ENCODE measurements at regions not wholly inside any gene's neighbourhood (a gene's known extent, or its start where the extent isn't known, plus 50 kb on each side); places are given as distances from the start of the nearest gene placed in this dataset.

DNA sequence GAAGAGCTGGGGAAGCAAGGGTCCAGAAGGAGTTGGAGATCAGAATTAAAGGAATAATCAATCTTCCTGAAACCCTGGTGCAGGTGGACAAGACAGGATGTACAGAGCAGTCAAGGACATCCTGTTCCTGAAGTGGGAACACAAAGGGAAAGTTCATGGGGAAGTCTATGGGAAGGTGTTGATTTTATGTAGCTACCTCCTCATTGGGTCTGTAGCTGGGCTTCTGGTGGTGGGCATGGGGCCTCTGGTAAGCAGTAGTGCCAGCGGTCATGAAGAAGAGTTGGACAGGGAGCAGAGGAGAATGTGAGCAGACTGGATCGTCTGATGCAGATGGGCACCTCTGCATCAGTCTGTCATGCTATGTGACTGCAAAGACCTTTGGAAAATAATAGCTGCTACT, 75.7 kb upstream of the PPM1H start:
- Histone ChIP-seq H3K4me3 (ENCODE audit: low read depth, low read length) (no peak overlapping the region), H3K36me3 (ENCODE audit: control insufficient read depth, insufficient read depth, low read length) (no peaks in the 10 kb centered on the region), H3K27me3 (ENCODE audit: control insufficient read depth, insufficient read depth, low read length) (peaks cover 2% of the 10 kb centered on the region; the same call in 1 of the 2 replicates)
- ChIA-PET POLR2A (no interaction called here), CTCF (interaction anchor here (0.8 kb wide), 1 partner anchor 76 kb away, joined by 3 read pairs; no protein-coding TSS in a partner anchor)
- no peak for DNase-seq (ENCODE audit: low read depth)
- TF ChIP-seq CTCF (IDR thresholded peaks at IDR 0.05; ENCODE audit: insufficient read depth, low read depth, low read length), result no peak

DNA sequence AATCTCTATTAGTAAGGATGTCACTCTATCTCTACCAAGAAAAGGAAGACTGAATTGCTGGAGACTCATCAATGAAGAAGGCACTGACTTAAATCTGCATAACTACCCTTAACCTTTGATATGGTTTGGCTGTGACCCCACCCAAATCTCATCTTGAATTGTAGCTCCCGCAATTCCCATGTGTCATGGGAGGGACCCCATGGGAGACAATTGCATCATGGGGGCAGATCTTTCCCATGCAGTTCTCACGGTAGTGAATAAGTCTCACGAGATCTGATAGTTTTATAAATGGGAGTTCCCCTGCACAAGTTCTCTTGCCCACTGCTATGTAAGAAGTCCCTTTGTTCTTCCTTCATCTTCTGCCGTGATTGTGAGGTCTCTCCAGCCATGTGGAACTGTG, 73.4 kb upstream of the PPM1H start:
- H3K4me3 ChIP-seq (ENCODE audit: low read depth, low read length), result no peak overlapping the region
- ChIA-PET POLR2A (no interaction called here), CTCF (no interaction called here)
- no peaks in the 10 kb centered on the region for H3K36me3 ChIP-seq (ENCODE audit: control insufficient read depth, insufficient read depth, low read length)
- peaks cover 2% of the 10 kb centered on the region; the same call in 1 of the 2 replicates for H3K27me3 ChIP-seq (ENCODE audit: control insufficient read depth, insufficient read depth, low read length)
- no peak for TF ChIP-seq CTCF (IDR thresholded peaks at IDR 0.05; ENCODE audit: insufficient read depth, low read depth, low read length)
- no peak for DNase-seq (ENCODE audit: low read depth)

DNA sequence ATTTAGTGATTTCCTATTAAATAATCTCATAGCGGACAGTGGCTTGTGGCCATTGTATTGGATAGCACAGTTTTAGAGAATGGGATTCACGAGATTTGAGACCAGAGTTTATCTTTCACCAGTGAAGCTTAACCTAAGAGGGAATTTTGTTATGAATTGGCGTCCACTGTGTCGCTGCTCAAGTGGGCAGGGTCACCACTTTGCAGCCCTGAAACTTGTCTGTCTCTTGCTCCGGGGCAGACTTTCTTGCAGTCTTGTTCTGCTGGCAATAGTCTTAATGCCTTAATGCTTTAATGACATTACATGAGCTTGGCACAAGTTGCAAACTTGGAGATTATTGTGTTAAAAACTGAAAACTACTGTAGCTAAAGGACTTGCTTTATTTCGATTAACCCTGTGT, 72.8 kb upstream of the PPM1H start:
- no peak for TF ChIP-seq CTCF (IDR thresholded peaks at IDR 0.05; ENCODE audit: insufficient read depth, low read depth, low read length)
- no peaks in the 10 kb centered on the region for H3K36me3 ChIP-seq (ENCODE audit: control insufficient read depth, insufficient read depth, low read length)
- ChIA-PET CTCF (no interaction called here), POLR2A (no interaction called here)
- peaks cover 2% of the 10 kb centered on the region; the same call in 1 of the 2 replicates for H3K27me3 ChIP-seq (ENCODE audit: control insufficient read depth, insufficient read depth, low read length)
- H3K4me3 ChIP-seq (ENCODE audit: low read depth, low read length), result no peak overlapping the region
- no peak for DNase-seq (ENCODE audit: low read depth)

DNA sequence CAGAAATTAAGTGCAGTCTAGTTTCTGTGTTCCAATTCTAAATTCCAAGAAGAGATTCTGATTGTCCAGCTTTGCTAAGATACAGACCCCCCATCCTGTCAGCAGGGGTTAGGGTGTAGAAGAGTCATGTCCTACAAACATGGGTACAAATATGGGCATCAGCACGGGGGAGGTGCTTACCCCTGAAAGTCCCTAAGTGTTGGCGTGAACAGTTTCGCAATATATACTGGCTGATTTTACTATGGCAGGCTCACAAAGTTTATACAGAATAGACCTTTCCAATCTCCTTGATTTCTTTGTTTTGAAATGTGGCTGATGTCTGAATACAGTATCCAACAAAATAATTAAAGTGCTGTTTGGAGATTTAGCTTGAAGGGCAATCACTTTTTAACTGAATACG, 71.6 kb upstream of the PPM1H start:
- Histone ChIP-seq H3K27me3 (ENCODE audit: control insufficient read depth, insufficient read depth, low read length) (peaks cover 2% of the 10 kb centered on the region; the same call in 1 of the 2 replicates), H3K4me3 (ENCODE audit: low read depth, low read length) (no peak overlapping the region), H3K36me3 (ENCODE audit: control insufficient read depth, insufficient read depth, low read length) (no peaks in the 10 kb centered on the region)
- DNase-seq (ENCODE audit: low read depth), result no peak
- no peak for TF ChIP-seq CTCF (IDR thresholded peaks at IDR 0.05; ENCODE audit: insufficient read depth, low read depth, low read length)
- POLR2A ChIA-PET, result no interaction called here
- CTCF ChIA-PET, result interaction anchor here (0.7 kb wide), 1 partner anchor 231 kb away, joined by 3 read pairs; no protein-coding TSS in a partner anchor

- POLR2A ChIA-PET, result no interaction called here
- DNase-seq (ENCODE audit: low read depth), result no peak
- H3K36me3 ChIP-seq (ENCODE audit: control insufficient read depth, insufficient read depth, low read length), result no peaks in the 10 kb centered on the region
- H3K27me3 ChIP-seq (ENCODE audit: control insufficient read depth, insufficient read depth, low read length), result no peaks in the 10 kb centered on the region; the same call in 1 of the 2 replicates
- no peak for TF ChIP-seq CTCF (IDR thresholded peaks at IDR 0.05; ENCODE audit: insufficient read depth, low read depth, low read length)
- H3K4me3 ChIP-seq (ENCODE audit: low read depth, low read length), result no peak overlapping the region
- CTCF ChIA-PET, result no interaction called here
Observed at GRCh38 chr12:63005382-63005781, 70.4 kb upstream of the PPM1H start.
